ENCODE measurements at regions not wholly inside any gene's neighbourhood (a gene's known extent, or its start where the extent isn't known, plus 50 kb on each side); places are given as distances from the start of the nearest gene placed in this dataset.

GRCh38 chr14:83379436-83379835 lies 1845.8 kb upstream of the SEL1L start:
- H3K4me3 Mint-ChIP-seq: no peak overlapping the region
- no peaks in the 10 kb centered on the region for H3K27me3 Mint-ChIP-seq (ENCODE audit: low read depth)
- no peak for TF ChIP-seq ZNF416 (CRISPR knock-in tag; IDR thresholded peaks at IDR 0.05)
- TF ChIP-seq TEAD1 (CRISPR knock-in tag; IDR thresholded peaks at IDR 0.05): no peak
- TF ChIP-seq MXD4 (CRISPR knock-in tag; IDR thresholded peaks at IDR 0.05; ENCODE audit: borderline replicate concordance): no peak
- TF ChIP-seq, protein P1, sequence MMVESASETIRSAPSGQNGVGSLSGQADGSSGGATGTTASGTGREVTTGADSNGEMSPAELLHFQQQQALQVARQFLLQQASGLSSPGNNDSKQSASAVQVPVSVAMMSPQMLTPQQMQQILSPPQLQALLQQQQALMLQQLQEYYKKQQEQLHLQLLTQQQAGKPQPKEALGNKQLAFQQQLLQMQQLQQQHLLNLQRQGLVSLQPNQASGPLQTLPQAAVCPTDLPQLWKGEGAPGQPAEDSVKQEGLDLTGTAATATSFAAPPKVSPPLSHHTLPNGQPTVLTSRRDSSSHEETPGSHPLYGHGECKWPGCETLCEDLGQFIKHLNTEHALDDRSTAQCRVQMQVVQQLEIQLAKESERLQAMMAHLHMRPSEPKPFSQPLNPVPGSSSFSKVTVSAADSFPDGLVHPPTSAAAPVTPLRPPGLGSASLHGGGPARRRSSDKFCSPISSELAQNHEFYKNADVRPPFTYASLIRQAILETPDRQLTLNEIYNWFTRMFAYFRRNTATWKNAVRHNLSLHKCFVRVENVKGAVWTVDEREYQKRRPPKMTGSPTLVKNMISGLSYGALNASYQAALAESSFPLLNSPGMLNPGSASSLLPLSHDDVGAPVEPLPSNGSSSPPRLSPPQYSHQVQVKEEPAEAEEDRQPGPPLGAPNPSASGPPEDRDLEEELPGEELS (CRISPR knock-in tag; IDR thresholded peaks at IDR 0.05): no peak
- no peak for TF ChIP-seq RELA (CRISPR knock-in tag; IDR thresholded peaks at IDR 0.05; ENCODE audit: borderline replicate concordance)
- TF ChIP-seq FOXP1 (CRISPR knock-in tag; IDR thresholded peaks at IDR 0.05; ENCODE audit: borderline replicate concordance): no peak
- TF ChIP-seq, protein P2, sequence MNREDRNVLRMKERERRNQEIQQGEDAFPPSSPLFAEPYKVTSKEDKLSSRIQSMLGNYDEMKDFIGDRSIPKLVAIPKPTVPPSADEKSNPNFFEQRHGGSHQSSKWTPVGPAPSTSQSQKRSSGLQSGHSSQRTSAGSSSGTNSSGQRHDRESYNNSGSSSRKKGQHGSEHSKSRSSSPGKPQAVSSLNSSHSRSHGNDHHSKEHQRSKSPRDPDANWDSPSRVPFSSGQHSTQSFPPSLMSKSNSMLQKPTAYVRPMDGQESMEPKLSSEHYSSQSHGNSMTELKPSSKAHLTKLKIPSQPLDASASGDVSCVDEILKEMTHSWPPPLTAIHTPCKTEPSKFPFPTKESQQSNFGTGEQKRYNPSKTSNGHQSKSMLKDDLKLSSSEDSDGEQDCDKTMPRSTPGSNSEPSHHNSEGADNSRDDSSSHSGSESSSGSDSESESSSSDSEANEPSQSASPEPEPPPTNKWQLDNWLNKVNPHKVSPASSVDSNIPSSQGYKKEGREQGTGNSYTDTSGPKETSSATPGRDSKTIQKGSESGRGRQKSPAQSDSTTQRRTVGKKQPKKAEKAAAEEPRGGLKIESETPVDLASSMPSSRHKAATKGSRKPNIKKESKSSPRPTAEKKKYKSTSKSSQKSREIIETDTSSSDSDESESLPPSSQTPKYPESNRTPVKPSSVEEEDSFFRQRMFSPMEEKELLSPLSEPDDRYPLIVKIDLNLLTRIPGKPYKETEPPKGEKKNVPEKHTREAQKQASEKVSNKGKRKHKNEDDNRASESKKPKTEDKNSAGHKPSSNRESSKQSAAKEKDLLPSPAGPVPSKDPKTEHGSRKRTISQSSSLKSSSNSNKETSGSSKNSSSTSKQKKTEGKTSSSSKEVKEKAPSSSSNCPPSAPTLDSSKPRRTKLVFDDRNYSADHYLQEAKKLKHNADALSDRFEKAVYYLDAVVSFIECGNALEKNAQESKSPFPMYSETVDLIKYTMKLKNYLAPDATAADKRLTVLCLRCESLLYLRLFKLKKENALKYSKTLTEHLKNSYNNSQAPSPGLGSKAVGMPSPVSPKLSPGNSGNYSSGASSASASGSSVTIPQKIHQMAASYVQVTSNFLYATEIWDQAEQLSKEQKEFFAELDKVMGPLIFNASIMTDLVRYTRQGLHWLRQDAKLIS (CRISPR knock-in tag; IDR thresholded peaks at IDR 0.05; ENCODE audit: borderline replicate concordance): no peak
- no peak for TF ChIP-seq ZNF219 (CRISPR knock-in tag; IDR thresholded peaks at IDR 0.05; ENCODE audit: borderline replicate concordance)
- TF ChIP-seq IRF2 (CRISPR knock-in tag; IDR thresholded peaks at IDR 0.05; ENCODE audit: borderline replicate concordance, low read depth): no peak
- no peaks in the 10 kb centered on the region for H3K36me3 Mint-ChIP-seq
- no peaks in the 10 kb centered on the region for H3K9me3 Mint-ChIP-seq
- no peaks in the 10 kb centered on the region for H3K4me1 Mint-ChIP-seq
- H3K27ac Mint-ChIP-seq: no peak overlapping the region
- ChIA-PET CTCF (no interaction called here), POLR2A (no interaction called here)
- ATAC-seq: no peak
- DNase-seq (ENCODE audit: low spot score): no peak

DNA sequence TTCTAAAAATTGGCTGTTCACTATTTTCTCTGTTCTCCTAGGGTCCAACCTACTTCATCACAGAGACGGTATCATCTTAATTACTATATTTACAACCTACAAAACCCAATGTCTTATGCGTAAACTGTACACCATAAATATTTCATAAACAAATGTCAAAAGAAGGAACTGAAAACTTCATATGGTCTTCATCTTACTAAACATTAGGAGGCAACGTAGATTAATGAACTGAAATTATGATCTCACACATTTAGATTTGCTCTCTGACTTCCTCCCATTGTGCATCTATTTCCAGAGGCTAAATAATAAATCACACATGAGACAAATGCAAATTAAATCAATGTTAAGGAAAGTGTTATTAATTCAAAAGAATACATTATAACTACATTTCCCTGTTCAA lies 1850.6 kb upstream of the SEL1L start:
- H3K36me3 Mint-ChIP-seq: no peaks in the 10 kb centered on the region
- no peak for DNase-seq (ENCODE audit: low spot score)
- no peaks in the 10 kb centered on the region for H3K9me3 Mint-ChIP-seq
- TF ChIP-seq SOX15 (CRISPR knock-in tag; IDR thresholded peaks at IDR 0.05) (no peak), ZNF416 (CRISPR knock-in tag; IDR thresholded peaks at IDR 0.05) (no peak), MAX (CRISPR knock-in tag; IDR thresholded peaks at IDR 0.05) (no peak), ESRRA (CRISPR knock-in tag; IDR thresholded peaks at IDR 0.05; ENCODE audit: borderline replicate concordance) (no peak), ZMAT4 (CRISPR knock-in tag; IDR thresholded peaks at IDR 0.05) (no peak), PREB (CRISPR knock-in tag; IDR thresholded peaks at IDR 0.05; ENCODE audit: borderline replicate concordance) (no peak), ETV6 (CRISPR knock-in tag; IDR thresholded peaks at IDR 0.05) (no peak), E2F5 (CRISPR knock-in tag; IDR thresholded peaks at IDR 0.05) (no peak), GABPB1 (CRISPR knock-in tag; IDR thresholded peaks at IDR 0.05) (no peak)
- TF ChIP-seq, protein P3, sequence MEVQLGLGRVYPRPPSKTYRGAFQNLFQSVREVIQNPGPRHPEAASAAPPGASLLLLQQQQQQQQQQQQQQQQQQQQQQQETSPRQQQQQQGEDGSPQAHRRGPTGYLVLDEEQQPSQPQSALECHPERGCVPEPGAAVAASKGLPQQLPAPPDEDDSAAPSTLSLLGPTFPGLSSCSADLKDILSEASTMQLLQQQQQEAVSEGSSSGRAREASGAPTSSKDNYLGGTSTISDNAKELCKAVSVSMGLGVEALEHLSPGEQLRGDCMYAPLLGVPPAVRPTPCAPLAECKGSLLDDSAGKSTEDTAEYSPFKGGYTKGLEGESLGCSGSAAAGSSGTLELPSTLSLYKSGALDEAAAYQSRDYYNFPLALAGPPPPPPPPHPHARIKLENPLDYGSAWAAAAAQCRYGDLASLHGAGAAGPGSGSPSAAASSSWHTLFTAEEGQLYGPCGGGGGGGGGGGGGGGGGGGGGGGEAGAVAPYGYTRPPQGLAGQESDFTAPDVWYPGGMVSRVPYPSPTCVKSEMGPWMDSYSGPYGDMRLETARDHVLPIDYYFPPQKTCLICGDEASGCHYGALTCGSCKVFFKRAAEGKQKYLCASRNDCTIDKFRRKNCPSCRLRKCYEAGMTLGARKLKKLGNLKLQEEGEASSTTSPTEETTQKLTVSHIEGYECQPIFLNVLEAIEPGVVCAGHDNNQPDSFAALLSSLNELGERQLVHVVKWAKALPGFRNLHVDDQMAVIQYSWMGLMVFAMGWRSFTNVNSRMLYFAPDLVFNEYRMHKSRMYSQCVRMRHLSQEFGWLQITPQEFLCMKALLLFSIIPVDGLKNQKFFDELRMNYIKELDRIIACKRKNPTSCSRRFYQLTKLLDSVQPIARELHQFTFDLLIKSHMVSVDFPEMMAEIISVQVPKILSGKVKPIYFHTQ (CRISPR knock-in tag; IDR thresholded peaks at IDR 0.05): no peak
- TF ChIP-seq, protein P4, sequence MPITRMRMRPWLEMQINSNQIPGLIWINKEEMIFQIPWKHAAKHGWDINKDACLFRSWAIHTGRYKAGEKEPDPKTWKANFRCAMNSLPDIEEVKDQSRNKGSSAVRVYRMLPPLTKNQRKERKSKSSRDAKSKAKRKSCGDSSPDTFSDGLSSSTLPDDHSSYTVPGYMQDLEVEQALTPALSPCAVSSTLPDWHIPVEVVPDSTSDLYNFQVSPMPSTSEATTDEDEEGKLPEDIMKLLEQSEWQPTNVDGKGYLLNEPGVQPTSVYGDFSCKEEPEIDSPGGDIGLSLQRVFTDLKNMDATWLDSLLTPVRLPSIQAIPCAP (CRISPR knock-in tag; IDR thresholded peaks at IDR 0.05): no peak
- TF ChIP-seq, protein P5, sequence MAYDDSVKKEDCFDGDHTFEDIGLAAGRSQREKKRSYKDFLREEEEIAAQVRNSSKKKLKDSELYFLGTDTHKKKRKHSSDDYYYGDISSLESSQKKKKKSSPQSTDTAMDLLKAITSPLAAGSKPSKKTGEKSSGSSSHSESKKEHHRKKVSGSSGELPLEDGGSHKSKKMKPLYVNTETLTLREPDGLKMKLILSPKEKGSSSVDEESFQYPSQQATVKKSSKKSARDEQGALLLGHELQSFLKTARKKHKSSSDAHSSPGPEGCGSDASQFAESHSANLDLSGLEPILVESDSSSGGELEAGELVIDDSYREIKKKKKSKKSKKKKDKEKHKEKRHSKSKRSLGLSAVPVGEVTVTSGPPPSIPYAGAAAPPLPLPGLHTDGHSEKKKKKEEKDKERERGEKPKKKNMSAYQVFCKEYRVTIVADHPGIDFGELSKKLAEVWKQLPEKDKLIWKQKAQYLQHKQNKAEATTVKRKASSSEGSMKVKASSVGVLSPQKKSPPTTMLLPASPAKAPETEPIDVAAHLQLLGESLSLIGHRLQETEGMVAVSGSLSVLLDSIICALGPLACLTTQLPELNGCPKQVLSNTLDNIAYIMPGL (CRISPR knock-in tag; IDR thresholded peaks at IDR 0.05): no peak
- no peak overlapping the region for H3K27ac Mint-ChIP-seq
- H3K4me3 Mint-ChIP-seq: no peak overlapping the region
- H3K27me3 Mint-ChIP-seq (ENCODE audit: low read depth): no peaks in the 10 kb centered on the region
- no peak for ATAC-seq
- CTCF ChIA-PET: no interaction called here
- H3K4me1 Mint-ChIP-seq: peaks cover 3% of the 10 kb centered on the region
- POLR2A ChIA-PET: no interaction called here

Data from WTC11 (cell line).